ENCODE measurements at regions not wholly inside any gene's neighbourhood (a gene's known extent, or its start where the extent isn't known, plus 50 kb on each side); places are given as distances from the start of the nearest gene placed in this dataset.

DNA sequence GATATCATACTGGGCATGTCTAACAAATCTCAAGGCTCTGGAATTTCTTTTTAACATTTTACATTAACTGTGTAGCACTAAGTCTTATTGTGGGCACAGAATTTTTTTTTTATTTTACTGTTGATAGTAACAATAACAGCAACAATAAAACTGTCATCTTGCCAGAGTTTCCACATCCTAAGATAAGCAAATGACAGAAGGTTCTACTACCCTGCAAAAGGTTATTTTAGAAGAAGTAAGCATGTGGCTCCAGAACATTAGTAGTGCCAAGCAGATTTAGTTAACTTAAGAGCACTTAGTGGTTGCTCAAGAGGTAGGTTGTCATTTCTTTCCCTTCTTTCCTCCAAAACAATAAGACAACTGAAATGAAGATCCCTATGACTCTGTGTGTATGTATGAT, 743.0 kb upstream of the CBLB start:
- TF ChIP-seq, protein P1, sequence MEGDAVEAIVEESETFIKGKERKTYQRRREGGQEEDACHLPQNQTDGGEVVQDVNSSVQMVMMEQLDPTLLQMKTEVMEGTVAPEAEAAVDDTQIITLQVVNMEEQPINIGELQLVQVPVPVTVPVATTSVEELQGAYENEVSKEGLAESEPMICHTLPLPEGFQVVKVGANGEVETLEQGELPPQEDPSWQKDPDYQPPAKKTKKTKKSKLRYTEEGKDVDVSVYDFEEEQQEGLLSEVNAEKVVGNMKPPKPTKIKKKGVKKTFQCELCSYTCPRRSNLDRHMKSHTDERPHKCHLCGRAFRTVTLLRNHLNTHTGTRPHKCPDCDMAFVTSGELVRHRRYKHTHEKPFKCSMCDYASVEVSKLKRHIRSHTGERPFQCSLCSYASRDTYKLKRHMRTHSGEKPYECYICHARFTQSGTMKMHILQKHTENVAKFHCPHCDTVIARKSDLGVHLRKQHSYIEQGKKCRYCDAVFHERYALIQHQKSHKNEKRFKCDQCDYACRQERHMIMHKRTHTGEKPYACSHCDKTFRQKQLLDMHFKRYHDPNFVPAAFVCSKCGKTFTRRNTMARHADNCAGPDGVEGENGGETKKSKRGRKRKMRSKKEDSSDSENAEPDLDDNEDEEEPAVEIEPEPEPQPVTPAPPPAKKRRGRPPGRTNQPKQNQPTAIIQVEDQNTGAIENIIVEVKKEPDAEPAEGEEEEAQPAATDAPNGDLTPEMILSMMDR (IDR thresholded peaks at IDR 0.05) = no peak
- no peak for TF ChIP-seq POLR2A (IDR thresholded peaks at IDR 0.05)

Data from Peyer's patch (tissue), 4 donors.